ENCODE measurements at regions not wholly inside any gene's neighbourhood (a gene's known extent, or its start where the extent isn't known, plus 50 kb on each side); places are given as distances from the start of the nearest gene placed in this dataset.

GRCh38 chr13:40039061-40039460 is 383.6 kb downstream of the COG6 start:
- no peaks in the 10 kb centered on the region for H3K27me3 ChIP-seq (ENCODE audit: insufficient read depth in 3 of 3, low read length in 2 of 3)
- H3K27ac ChIP-seq, result no peak overlapping the region
- no peak for TF ChIP-seq CTCF (IDR thresholded peaks at IDR 0.05)
- 68 to 75% (median 74%) methylated on average over 2 of the region's 2 CpGs for WGBS, 3 donors
- no peak for DNase-seq
- H3K9me3 ChIP-seq, result no peaks in the 10 kb centered on the region
- ATAC-seq, result no peak
- intact Hi-C loops (cut with DNase I), result no loop called here
- no peaks in the 10 kb centered on the region for H3K4me1 ChIP-seq
- H3K4me3 ChIP-seq, result no peak overlapping the region
- no peaks in the 10 kb centered on the region for H3K36me3 ChIP-seq (ENCODE audit: insufficient read depth in 1 of 2, low read depth in 1 of 2)

- Histone ChIP-seq H3K4me1 (no peaks in the 10 kb centered on the region), H3K36me3 (ENCODE audit: insufficient read depth in 1 of 2, low read depth in 1 of 2) (no peaks in the 10 kb centered on the region), H3K27ac (no peak overlapping the region), H3K27me3 (ENCODE audit: insufficient read depth in 3 of 3, low read length in 2 of 3) (no peaks in the 10 kb centered on the region), H3K4me3 (no peak overlapping the region), H3K9me3 (no peaks in the 10 kb centered on the region)
- no peak for TF ChIP-seq CTCF (IDR thresholded peaks at IDR 0.05)
- 61 to 73% (median 68%) methylated on average over 3 of the region's 3 CpGs for WGBS, 3 donors
- DNase-seq (no peak), ATAC-seq (no peak)
- intact Hi-C loops (cut with DNase I), result no loop called here
Observed at GRCh38 chr13:40042991-40043390, 387.5 kb downstream of the COG6 start.

- Histone ChIP-seq H3K36me3 (ENCODE audit: insufficient read depth in 1 of 2, low read depth in 1 of 2) (no peaks in the 10 kb centered on the region), H3K9me3 (no peaks in the 10 kb centered on the region), H3K27ac (no peak overlapping the region), H3K27me3 (ENCODE audit: insufficient read depth in 3 of 3, low read length in 2 of 3) (no peaks in the 10 kb centered on the region), H3K4me1 (no peaks in the 10 kb centered on the region), H3K4me3 (no peak overlapping the region)
- no peak for DNase-seq
- TF ChIP-seq CTCF (IDR thresholded peaks at IDR 0.05), result no peak
- WGBS, 3 donors, result 63 to 68% (median 66%) methylated on average over 3 of the region's 3 CpGs
- no peak for ATAC-seq
- intact Hi-C loops (cut with DNase I), result no loop called here
Observed at GRCh38 chr13:40043764-40044163, 388.3 kb downstream of the COG6 start.

GRCh38 chr13:40047322-40047771 is 391.9 kb downstream of the COG6 start:
- DNase-seq (no peak), ATAC-seq (no peak)
- no peak for TF ChIP-seq CTCF (IDR thresholded peaks at IDR 0.05)
- Histone ChIP-seq H3K27me3 (ENCODE audit: insufficient read depth in 3 of 3, low read length in 2 of 3) (no peaks in the 10 kb centered on the region), H3K4me3 (no peak overlapping the region), H3K4me1 (no peaks in the 10 kb centered on the region), H3K27ac (no peak overlapping the region), H3K36me3 (ENCODE audit: insufficient read depth in 1 of 2, low read depth in 1 of 2) (no peaks in the 10 kb centered on the region), H3K9me3 (no peaks in the 10 kb centered on the region)
- intact Hi-C loops (cut with DNase I), result no loop called here
- 94 to 96% (median 96%) methylated on average over 5 of the region's 5 CpGs for WGBS, 3 donors

GRCh38 chr13:40048551-40048950 is 393.1 kb downstream of the COG6 start:
- DNase-seq, result no peak
- Histone ChIP-seq H3K9me3 (no peaks in the 10 kb centered on the region), H3K36me3 (ENCODE audit: insufficient read depth in 1 of 2, low read depth in 1 of 2) (no peaks in the 10 kb centered on the region), H3K27ac (no peak overlapping the region), H3K27me3 (ENCODE audit: insufficient read depth in 3 of 3, low read length in 2 of 3) (no peaks in the 10 kb centered on the region), H3K4me3 (no peak overlapping the region), H3K4me1 (no peaks in the 10 kb centered on the region)
- TF ChIP-seq CTCF (IDR thresholded peaks at IDR 0.05), result no peak
- intact Hi-C loops (cut with DNase I), result no loop called here
- no peak for ATAC-seq
- WGBS, 3 donors, result 77 to 79% (median 78%) methylated on average over 5 of the region's 5 CpGs
